C4-2B (cell line): ENCODE measurements at regions not wholly inside any gene's neighbourhood (a gene's known extent, or its start where the extent isn't known, plus 50 kb on each side); places are given as distances from the start of the nearest gene placed in this dataset.
"Not testable (repeated sequence)": the region's sequence is repeated elsewhere in the genome, so short reads cannot be mapped to it uniquely, and the experiment has no call there.

Source experiments
- H3K27ac ChIP-seq: fragments of 450-650 bp; 2 replicates; pipeline ENCODE4 v1.5.1; 2017
- ZFX ChIP-seq: fragments of 450-650 bp; IDR thresholded peaks from 2 replicates; pipeline ENCODE4 v1.6.1; 2017
- TF ChIP-seq, protein P1 (sequence below): fragments of 450-650 bp; conservative IDR thresholded peaks from 2 replicates; pipeline ENCODE4 v1.5.1; 2017; ENCODE audit warnings: mild to moderate bottlenecking

- no peak overlapping the region for H3K27ac ChIP-seq
Measured at GRCh38 chr17:37820995-37821713, 76.3 kb upstream of the HNF1B start.

GRCh38 chr17:37820313-37820994, 75.6 kb upstream of the HNF1B start:
- H3K27ac ChIP-seq, result no peak overlapping the region
- TF ChIP-seq ZFX, result no peak
- TF ChIP-seq, protein P1, sequence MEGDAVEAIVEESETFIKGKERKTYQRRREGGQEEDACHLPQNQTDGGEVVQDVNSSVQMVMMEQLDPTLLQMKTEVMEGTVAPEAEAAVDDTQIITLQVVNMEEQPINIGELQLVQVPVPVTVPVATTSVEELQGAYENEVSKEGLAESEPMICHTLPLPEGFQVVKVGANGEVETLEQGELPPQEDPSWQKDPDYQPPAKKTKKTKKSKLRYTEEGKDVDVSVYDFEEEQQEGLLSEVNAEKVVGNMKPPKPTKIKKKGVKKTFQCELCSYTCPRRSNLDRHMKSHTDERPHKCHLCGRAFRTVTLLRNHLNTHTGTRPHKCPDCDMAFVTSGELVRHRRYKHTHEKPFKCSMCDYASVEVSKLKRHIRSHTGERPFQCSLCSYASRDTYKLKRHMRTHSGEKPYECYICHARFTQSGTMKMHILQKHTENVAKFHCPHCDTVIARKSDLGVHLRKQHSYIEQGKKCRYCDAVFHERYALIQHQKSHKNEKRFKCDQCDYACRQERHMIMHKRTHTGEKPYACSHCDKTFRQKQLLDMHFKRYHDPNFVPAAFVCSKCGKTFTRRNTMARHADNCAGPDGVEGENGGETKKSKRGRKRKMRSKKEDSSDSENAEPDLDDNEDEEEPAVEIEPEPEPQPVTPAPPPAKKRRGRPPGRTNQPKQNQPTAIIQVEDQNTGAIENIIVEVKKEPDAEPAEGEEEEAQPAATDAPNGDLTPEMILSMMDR, result no peak

More at GRCh38 chr17:37820995-37821713, 76.3 kb upstream of the HNF1B start:
- TF ChIP-seq, protein P1, result no peak
- no peak for TF ChIP-seq ZFX

DNA sequence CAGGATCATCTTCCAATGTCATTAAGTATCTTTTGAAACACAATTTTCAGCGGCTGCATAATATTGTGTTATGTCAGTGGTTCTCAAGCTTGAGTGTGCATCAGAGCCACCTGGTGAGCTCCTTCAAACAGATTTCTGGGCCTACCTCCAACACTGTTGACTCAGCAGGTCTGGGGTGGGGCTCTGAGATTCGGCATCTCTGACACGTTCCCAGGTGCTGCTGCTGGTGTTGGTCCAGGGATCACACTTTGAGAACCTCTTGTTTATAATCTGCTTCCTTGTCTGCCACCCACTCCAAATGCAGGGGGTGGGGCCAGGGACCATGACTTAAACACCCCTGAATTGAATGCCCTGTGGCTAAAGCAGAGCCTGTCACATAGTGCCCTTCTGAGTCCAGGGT, 73.8 kb upstream of the HNF1B start:
- H3K27ac ChIP-seq, result no peak overlapping the region
- TF ChIP-seq ZFX, result no peak
- TF ChIP-seq, protein P1, result no peak

DNA sequence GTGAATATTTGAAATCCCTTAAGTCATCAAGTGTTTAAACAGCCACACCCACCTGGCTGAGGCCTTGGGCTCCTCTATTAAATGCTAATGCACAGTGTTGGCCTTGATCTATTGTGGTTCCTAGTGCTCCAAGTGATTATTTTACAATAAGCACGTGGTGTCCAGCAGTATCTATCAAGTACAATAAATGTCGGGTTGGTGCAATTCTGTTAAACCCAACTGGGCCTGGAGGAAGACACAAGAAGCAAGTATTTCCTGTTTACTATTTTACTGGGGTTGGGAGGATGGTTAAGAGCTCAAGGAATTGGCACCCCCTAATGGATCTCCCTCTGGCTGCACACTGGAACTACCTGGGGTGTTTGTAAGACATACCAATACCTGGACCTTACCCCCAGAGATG, 72.1 kb upstream of the HNF1B start:
- TF ChIP-seq ZFX, result no peak
- TF ChIP-seq, protein P1, result no peak
- no peak overlapping the region for H3K27ac ChIP-seq

GRCh38 chr17:37815536-37815935, 70.7 kb upstream of the HNF1B start:
- H3K27ac ChIP-seq, result no peak overlapping the region
- TF ChIP-seq, protein P1, result no peak

DNA sequence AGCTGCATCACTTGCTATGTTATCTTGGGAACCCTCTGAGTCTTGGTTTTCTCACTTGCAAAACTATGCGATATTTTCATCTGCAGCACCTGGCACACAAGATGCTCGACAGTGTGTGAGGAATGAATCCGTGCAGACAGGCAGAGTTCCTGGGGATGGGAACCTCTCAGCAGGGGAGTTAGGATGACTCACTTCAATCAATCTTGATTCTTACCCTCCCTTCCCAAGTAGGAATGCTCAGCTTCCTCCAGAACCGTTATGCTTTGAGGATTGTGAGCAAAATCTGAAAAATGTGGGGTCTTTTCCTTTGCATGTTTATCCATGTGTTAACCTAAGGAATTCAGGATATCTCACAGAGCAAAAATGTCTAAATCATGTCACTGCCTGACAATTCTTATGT, 68.9 kb upstream of the HNF1B start:
- no peak overlapping the region for H3K27ac ChIP-seq
- TF ChIP-seq, protein P1, result no peak
- TF ChIP-seq ZFX, result no peak

- not testable (repeated sequence) for H3K27ac ChIP-seq
Measured at GRCh38 chr17:37808846-37809245, 64.0 kb upstream of the HNF1B start.
